Mesendoderm (in vitro differentiated cells): ENCODE measurements at regions not wholly inside any gene's neighbourhood (a gene's known extent, or its start where the extent isn't known, plus 50 kb on each side); places are given as distances from the start of the nearest gene placed in this dataset.
"Not testable (repeated sequence)": the region's sequence is repeated elsewhere in the genome, so short reads cannot be mapped to it uniquely, and the experiment has no call there.

Experiments used
- DNase-seq: peaks from one replicate; pipeline ENCODE4 v3.0.0; 2013
- H2AK5ac ChIP-seq: 2 replicates; pipeline ENCODE4 v1.6.1; 2013; ENCODE audit warnings: low read length, inconsistent platforms
- H2BK120ac ChIP-seq: 2 replicates; pipeline ENCODE4 v1.6.1; 2013; ENCODE audit warnings: low read depth, mild to moderate bottlenecking, low read length, moderate library complexity, mixed read lengths
- H2BK15ac ChIP-seq: replicated peaks from 2 replicates; pipeline ENCODE4 v1.6.1; 2013; ENCODE audit warnings: low read depth, mild to moderate bottlenecking, moderate library complexity
- H2BK5ac ChIP-seq: 2 replicates; pipeline ENCODE4 v1.6.1; 2013; ENCODE audit warnings: low read length, inconsistent platforms
- H3K18ac ChIP-seq: 2 replicates; pipeline ENCODE4 v1.6.1; 2013; ENCODE audit warnings: mild to moderate bottlenecking, low read length, mixed read lengths
- H3K23ac ChIP-seq: one replicate; pipeline ENCODE4 v1.6.1; 2013; ENCODE audit warnings: low read length
- H3K27ac ChIP-seq: 2 replicates; pipeline ENCODE4 v1.5.1; 2013; ENCODE audit warnings: low read depth, mild to moderate bottlenecking, inconsistent platforms, low read length, moderate library complexity
- H3K27me3 ChIP-seq: 2 replicates; pipeline ENCODE4 v1.6.1; 2013; ENCODE audit warnings: low read length, control low read depth, mild to moderate bottlenecking, inconsistent platforms; ENCODE audit not compliant: insufficient read depth, poor library complexity
- H3K36me3 ChIP-seq: 2 replicates; pipeline ENCODE4 v1.6.1; 2013; ENCODE audit warnings: low read length, inconsistent platforms; ENCODE audit not compliant: control insufficient read depth, insufficient read depth
- H3K4ac ChIP-seq: one replicate; pipeline ENCODE4 v1.6.1; 2013; ENCODE audit warnings: low read depth, mild to moderate bottlenecking, low read length, moderate library complexity
- H3K4me1 ChIP-seq: 2 replicates; pipeline ENCODE4 v1.6.1; 2013; ENCODE audit warnings: low read depth, low read length, inconsistent platforms; ENCODE audit not compliant: control insufficient read depth
- H3K4me2 ChIP-seq: 2 replicates; pipeline ENCODE4 v1.6.1; 2013; ENCODE audit warnings: low read length
- H3K4me3 ChIP-seq: 2 replicates; pipeline ENCODE4 v1.5.1; 2013; ENCODE audit warnings: mild to moderate bottlenecking, low read length
- H3K56ac ChIP-seq: one replicate; pipeline ENCODE4 v1.6.1; 2013; ENCODE audit warnings: low read length
- H3K79me1 ChIP-seq: 2 replicates; pipeline ENCODE4 v1.6.1; 2013; ENCODE audit warnings: low read length, inconsistent platforms
- H3K79me2 ChIP-seq: 2 replicates; pipeline ENCODE4 v1.6.1; 2013; ENCODE audit warnings: mild to moderate bottlenecking, low read length; ENCODE audit not compliant: control insufficient read depth, insufficient read depth
- H3K9ac ChIP-seq: 2 replicates; pipeline ENCODE4 v1.6.1; 2013; ENCODE audit warnings: low read length, inconsistent platforms
- H4K5ac ChIP-seq: one replicate; pipeline ENCODE4 v1.6.1; 2013; ENCODE audit warnings: low read length
- H4K8ac ChIP-seq: one replicate; pipeline ENCODE4 v1.6.1; 2013; ENCODE audit warnings: low read depth, mild to moderate bottlenecking, control low read depth, low read length, moderate library complexity
- WGBS: extraction: QIAGEN DNeasy Blood & Tissue Kit; methylation state at CpG from one replicate; pipeline ENCODE4 v1.1.7; 2013; ENCODE audit warnings: low lambda C conversion rate, missing lambda C conversion rate; ENCODE audit not compliant: insufficient coverage; ENCODE audit errors: extremely low coverage; 5-methylcytosine and 5-hydroxymethylcytosine counted together

DNA sequence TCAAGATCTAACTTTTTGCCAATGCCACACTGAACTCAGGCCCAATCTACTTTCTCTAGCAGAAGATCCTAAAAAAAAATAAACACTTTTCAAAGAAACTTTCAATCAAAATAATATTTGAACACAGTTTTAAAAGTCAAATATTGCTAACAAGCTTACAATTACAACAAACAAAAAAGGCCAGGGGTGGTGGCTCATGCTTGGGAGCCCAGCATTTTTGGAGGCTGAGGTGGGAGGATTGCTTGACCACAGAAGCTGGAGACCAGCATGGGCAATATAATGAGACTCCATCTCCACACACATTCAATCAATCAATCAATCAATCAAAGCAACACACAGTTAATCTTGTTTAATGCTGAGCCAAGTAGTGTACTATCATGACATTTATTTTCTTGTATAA, 149.2 kb downstream of the CYP26A1 start:
- Histone ChIP-seq H3K79me1 (no peaks in the 10 kb centered on the region), H2BK120ac (no peak overlapping the region), H2BK5ac (no peak overlapping the region), H3K4me2 (no peak overlapping the region), H2BK15ac (peak overlapping the region; percentile 78), H3K27ac (no peak overlapping the region), H3K9ac (no peak overlapping the region), H3K18ac (peak overlapping the region; percentile 5), H4K8ac (no peak overlapping the region), H3K36me3 (no peaks in the 10 kb centered on the region), H2AK5ac (no peak overlapping the region), H3K23ac (no peak overlapping the region), H4K5ac (no peak overlapping the region), H3K79me2 (no peaks in the 10 kb centered on the region), H3K27me3 (no peaks in the 10 kb centered on the region), H3K4me1 (peaks cover 5% of the 10 kb centered on the region), H3K4ac (no peak overlapping the region), H3K4me3 (no peak overlapping the region), H3K56ac (no peak overlapping the region)
- DNase-seq: no peak

DNA sequence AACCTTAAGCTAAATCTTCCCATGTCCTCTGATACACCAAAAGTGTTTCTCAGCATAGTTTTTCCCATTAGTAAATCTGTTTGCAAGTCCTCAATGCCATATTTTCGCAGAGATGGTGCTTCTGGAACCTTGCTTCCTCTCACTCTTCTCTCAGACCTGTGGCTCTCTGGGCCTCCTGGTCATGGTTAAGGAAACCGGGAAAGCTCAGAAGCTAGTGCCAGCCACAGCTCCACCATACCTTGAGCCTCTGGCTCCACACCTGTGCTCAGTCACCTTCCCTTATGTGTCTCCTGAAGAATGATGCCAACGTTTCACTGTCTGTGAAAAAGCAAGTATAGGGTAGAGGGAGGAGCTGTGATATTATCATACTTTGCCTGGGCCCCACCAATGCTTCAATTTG, 149.6 kb downstream of the CYP26A1 start:
- no peaks in the 10 kb centered on the region for H3K79me1 ChIP-seq
- no peak overlapping the region for H3K4me2 ChIP-seq
- H2BK120ac ChIP-seq: no peak overlapping the region
- WGBS: no CpG with 5 or more reads among the region's 3 CpGs
- peak overlapping the region; percentile 46 for H3K56ac ChIP-seq
- no peak overlapping the region for H3K4ac ChIP-seq
- no peaks in the 10 kb centered on the region for H3K36me3 ChIP-seq
- no peak overlapping the region for H3K9ac ChIP-seq
- no peak overlapping the region for H4K8ac ChIP-seq
- peak overlapping the region; percentile 51 for H3K18ac ChIP-seq
- no peaks in the 10 kb centered on the region for H3K27me3 ChIP-seq
- H2AK5ac ChIP-seq: peak overlapping the region; percentile 77
- H3K4me1 ChIP-seq: peaks cover 5% of the 10 kb centered on the region
- H3K27ac ChIP-seq: no peak overlapping the region
- peak overlapping the region; percentile 67 for H2BK15ac ChIP-seq
- no peaks in the 10 kb centered on the region for H3K79me2 ChIP-seq
- H3K4me3 ChIP-seq: no peak overlapping the region
- H2BK5ac ChIP-seq: peak overlapping the region; percentile 43
- no peak overlapping the region for H3K23ac ChIP-seq
- DNase-seq: no peak
- H4K5ac ChIP-seq: no peak overlapping the region

DNA sequence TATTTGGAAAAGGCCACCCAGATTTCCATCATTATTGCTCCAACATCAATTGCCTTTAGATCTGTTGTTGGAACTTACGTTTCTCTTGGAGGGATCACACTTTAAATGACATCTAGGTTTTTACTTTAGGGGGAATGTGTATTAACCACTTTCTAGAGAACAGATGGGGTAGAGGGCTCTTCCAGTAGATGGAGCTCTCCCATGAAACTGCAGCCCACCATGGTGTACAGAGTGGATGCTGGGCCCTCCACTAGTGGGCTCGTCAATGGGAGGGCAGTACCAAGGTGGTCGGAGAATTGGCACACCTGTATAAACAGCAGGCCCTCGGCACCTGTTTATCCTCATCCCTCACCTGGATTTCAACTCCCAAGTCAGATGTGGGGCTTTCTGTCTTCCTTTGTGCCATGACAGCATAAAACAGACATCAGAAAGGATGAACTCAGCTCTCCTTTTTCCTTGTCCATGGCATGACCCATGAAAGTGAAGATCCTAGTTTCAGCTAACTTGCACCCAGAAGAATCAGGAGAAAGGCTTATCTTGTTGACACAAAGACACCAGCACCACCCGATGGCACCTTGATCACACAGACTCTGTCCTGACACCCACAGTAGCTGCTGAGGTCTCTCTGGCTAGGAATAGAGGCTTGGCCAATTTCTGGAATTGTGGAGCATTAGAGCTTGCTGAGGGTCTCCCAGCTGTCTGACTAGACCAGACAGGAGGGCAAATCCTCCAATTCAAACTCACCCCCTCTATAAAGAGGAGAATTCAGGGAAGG, 150.5 kb downstream of the CYP26A1 start:
- WGBS: no CpG with 5 or more reads among the region's 5 CpGs
- Histone ChIP-seq H4K8ac (no peak overlapping the region), H2BK120ac (peak overlapping the region; percentile 33), H4K5ac (no peak overlapping the region), H3K56ac (peak overlapping the region; percentile 72), H3K4me1 (peaks cover 5% of the 10 kb centered on the region), H3K4me2 (no peak overlapping the region), H3K27me3 (no peaks in the 10 kb centered on the region), H3K9ac (peak overlapping the region; percentile 31), H3K79me1 (no peaks in the 10 kb centered on the region), H3K4ac (peak overlapping the region; percentile 89), H3K18ac (peak overlapping the region; percentile 54), H3K27ac (no peak overlapping the region), H2BK15ac (no peak overlapping the region), H3K79me2 (no peaks in the 10 kb centered on the region), H3K4me3 (no peak overlapping the region), H3K23ac (no peak overlapping the region), H2BK5ac (peak overlapping the region; percentile 65), H3K36me3 (no peaks in the 10 kb centered on the region), H2AK5ac (no peak overlapping the region)
- no peak for DNase-seq

DNA sequence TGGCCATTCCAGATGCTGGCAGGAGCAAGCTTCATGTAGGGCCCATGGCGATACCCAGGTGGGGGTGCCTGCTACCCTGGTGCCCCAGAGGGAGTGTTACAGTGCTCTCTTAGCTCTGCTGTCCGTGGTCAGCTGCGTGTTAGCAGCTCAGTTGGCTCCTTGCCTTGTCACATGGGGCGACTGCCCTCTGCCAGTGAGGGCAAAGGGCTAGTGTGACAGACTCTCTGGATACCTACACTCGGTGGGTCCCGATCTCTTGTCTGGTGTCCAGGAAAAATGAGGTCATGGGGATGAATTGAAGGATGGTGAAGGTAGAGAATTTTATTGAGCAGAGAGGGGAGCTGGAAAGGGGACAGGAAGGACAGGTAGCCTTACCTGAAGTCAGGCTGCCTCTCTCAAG, 152.2 kb downstream of the CYP26A1 start:
- Histone ChIP-seq H2AK5ac (no peak overlapping the region), H3K4me3 (no peak overlapping the region), H3K9ac (no peak overlapping the region), H3K56ac (no peak overlapping the region), H4K5ac (no peak overlapping the region), H3K27ac (no peak overlapping the region), H3K27me3 (no peaks in the 10 kb centered on the region), H2BK5ac (no peak overlapping the region), H3K4me2 (no peak overlapping the region), H3K4ac (peak overlapping the region; percentile 78), H4K8ac (no peak overlapping the region), H3K36me3 (no peaks in the 10 kb centered on the region), H3K79me2 (no peaks in the 10 kb centered on the region), H3K23ac (no peak overlapping the region), H2BK120ac (peak overlapping the region; percentile 47), H3K18ac (peak overlapping the region; percentile 21), H2BK15ac (no peak overlapping the region), H3K4me1 (peaks cover 5% of the 10 kb centered on the region), H3K79me1 (no peaks in the 10 kb centered on the region)
- no peak for DNase-seq
- whole genome bisulfite sequencing: no CpG with 5 or more reads among the region's 6 CpGs

DNA sequence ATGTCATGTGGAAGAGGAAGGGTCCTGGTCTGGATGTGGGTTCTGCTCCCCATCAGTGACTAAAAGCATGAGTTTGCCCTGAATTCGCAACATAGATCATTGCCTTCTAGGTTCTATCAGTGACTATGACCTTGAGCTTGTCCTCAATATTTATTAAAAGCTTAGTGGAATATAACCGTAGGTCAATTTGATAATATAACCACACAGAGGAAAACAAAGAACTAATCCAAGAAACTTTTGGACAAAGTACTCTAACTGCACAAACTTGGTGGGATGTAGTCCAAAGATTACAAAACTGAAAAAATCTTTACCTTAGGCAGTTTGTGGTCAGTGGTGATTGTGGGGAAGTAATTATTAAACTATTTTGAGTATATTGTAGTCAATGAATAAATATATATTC, 152.9 kb downstream of the CYP26A1 start:
- Histone ChIP-seq H2BK5ac (no peak overlapping the region), H3K79me1 (no peaks in the 10 kb centered on the region), H3K18ac (no peak overlapping the region), H3K23ac (no peak overlapping the region), H3K4ac (no peak overlapping the region), H3K27me3 (no peaks in the 10 kb centered on the region), H4K5ac (no peak overlapping the region), H4K8ac (no peak overlapping the region), H3K79me2 (no peaks in the 10 kb centered on the region), H3K4me1 (peaks cover 5% of the 10 kb centered on the region), H3K4me2 (no peak overlapping the region), H2BK120ac (peak overlapping the region; percentile 47), H2BK15ac (no peak overlapping the region), H2AK5ac (no peak overlapping the region), H3K4me3 (no peak overlapping the region), H3K56ac (no peak overlapping the region), H3K36me3 (no peaks in the 10 kb centered on the region), H3K27ac (no peak overlapping the region), H3K9ac (no peak overlapping the region)
- no peak for DNase-seq
- WGBS: no CpG with 5 or more reads among the region's 2 CpGs

DNA sequence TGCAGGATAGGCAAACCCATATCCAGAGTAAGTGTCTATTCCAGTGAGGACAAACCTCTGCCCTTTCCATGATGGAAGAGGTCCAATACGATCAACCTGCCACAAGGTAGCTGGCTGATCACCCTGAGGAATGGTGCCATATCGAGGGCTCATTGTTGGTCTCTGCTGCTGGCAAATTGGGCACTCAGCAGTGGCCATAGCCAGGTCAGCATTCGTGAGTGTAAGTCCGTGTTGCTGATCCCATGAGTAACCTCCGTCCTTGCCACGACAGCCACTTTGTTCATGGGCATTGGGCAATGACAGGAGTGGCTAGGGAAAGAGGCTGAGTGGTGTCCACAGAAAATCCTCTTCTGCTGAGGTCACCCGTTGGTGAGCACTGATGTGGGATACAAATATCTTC, 156.9 kb downstream of the CYP26A1 start:
- not testable (repeated sequence) for H3K4ac ChIP-seq, H2BK5ac ChIP-seq, H4K5ac ChIP-seq, H2BK120ac ChIP-seq, H3K79me1 ChIP-seq, H3K23ac ChIP-seq, H3K4me2 ChIP-seq, H3K9ac ChIP-seq, H3K27ac ChIP-seq, H3K27me3 ChIP-seq, H3K4me3 ChIP-seq, H2AK5ac ChIP-seq, H3K36me3 ChIP-seq, H3K18ac ChIP-seq, H3K4me1 ChIP-seq, H3K79me2 ChIP-seq, H3K56ac ChIP-seq, H2BK15ac ChIP-seq, H4K8ac ChIP-seq, DNase-seq
- WGBS: no CpG with 5 or more reads among the region's 7 CpGs
